Esophagus squamous epithelium (tissue), 4 donors: ENCODE measurements at regions not wholly inside any gene's neighbourhood (a gene's known extent, or its start where the extent isn't known, plus 50 kb on each side); places are given as distances from the start of the nearest gene placed in this dataset.

ENCODE experiments used
- CTCF ChIP-seq, 6 experiments: fragments of 450-650 bp in 4 of 6; fragments of 200-600 bp in 2 of 6; sonication (generic) in 2 of 6; IDR thresholded peaks; one replicate each; pipeline ENCODE4 v1.5.1; 2016 to 2019; ENCODE audit warnings: antibody characterized with exemption in 6 of 6, mild to moderate bottlenecking in 4 of 6, moderate library complexity in 4 of 6
- POLR2A ChIP-seq, 4 donors: fragments of 450-650 bp; IDR thresholded peaks; one replicate each; pipeline ENCODE4 v1.6.1; 2017; ENCODE audit warnings: antibody characterized with exemption in 4 of 4, mild to moderate bottlenecking in 4 of 4, moderate library complexity in 3 of 4

GRCh38 chr2:64854773-64855237 lies 134.4 kb upstream of the SLC1A4 start:
- TF ChIP-seq CTCF (IDR thresholded peaks at IDR 0.05) (no peak), POLR2A (IDR thresholded peaks at IDR 0.05) (no peak)
